Central memory CD8-positive, alpha-beta T cell (primary cell): ENCODE measurements at regions not wholly inside any gene's neighbourhood (a gene's known extent, or its start where the extent isn't known, plus 50 kb on each side); places are given as distances from the start of the nearest gene placed in this dataset.
"Not testable (repeated sequence)": the region's sequence is repeated elsewhere in the genome, so short reads cannot be mapped to it uniquely, and the experiment has no call there.

ENCODE experiments used
- ATAC-seq: fragments of 150-1000 bp; cut with Tn5 transposase; replicated peaks from 2 replicates; pipeline ENCODE4 v1.10.0; 2022; ENCODE audit warnings: mild to moderate bottlenecking, moderate FRiP score, moderate number of reproducible peaks; ENCODE audit not compliant: poor library complexity, severe bottlenecking; ENCODE audit errors: extremely low read depth
- DNase-seq, 2 donors: peaks; one replicate each; pipeline ENCODE4 v3.0.0; 2021; ENCODE audit warnings: low spot score in 2 of 2
- H3K27ac Mint-ChIP-seq: one replicate; pipeline ENCODE4 v1.8.0; 2022; ENCODE audit warnings: low read depth, mild to moderate bottlenecking, moderate library complexity, mixed read lengths
- H3K27me3 Mint-ChIP-seq: one replicate; pipeline ENCODE4 v1.8.0; 2022; ENCODE audit warnings: mixed read lengths
- H3K36me3 Mint-ChIP-seq: one replicate; pipeline ENCODE4 v1.8.0; 2022; ENCODE audit warnings: mild to moderate bottlenecking, moderate library complexity, mixed read lengths; ENCODE audit not compliant: insufficient read depth
- H3K4me1 Mint-ChIP-seq: one replicate; pipeline ENCODE4 v1.8.0; 2022; ENCODE audit warnings: mixed read lengths
- H3K4me3 Mint-ChIP-seq: one replicate; pipeline ENCODE4 v1.8.0; 2022; ENCODE audit warnings: mild to moderate bottlenecking, moderate library complexity, mixed read lengths
- H3K9me3 Mint-ChIP-seq: one replicate; pipeline ENCODE4 v1.8.0; 2022; ENCODE audit warnings: mixed read lengths

DNA sequence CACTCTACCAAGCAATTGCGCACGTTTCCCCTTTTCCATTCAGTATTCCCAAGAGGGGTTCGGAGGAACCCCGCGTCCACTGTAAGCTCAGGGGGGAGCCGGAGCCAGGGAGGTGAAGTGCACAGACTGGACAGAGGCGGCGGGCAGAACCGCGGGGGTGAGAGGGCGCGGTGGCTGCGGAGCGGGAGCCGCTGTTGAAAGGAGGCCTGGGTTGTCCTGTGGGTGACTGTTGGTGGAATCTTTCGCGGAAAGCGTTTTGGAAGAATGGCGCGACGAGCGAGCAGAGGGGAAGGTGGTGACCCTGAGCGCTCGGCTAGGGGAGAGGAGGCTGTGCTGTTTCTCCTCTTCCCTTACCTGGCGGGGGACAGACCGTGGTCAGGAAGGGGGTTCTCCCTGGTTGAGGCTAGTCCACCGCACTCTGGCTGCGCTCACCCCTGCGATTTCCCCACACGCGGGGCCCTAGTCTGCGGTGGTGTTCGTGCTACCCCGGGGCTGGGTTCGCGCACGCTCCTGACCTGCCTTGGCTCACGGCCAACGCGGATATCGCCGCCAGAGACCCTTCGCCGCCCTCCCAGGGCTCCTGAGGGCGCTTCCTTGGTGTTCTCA is 92.8 kb downstream of the PRKAB2 start:
- DNase-seq (no peak), ATAC-seq (no peak)
- peaks cover 64% of the 10 kb centered on the region for H3K27me3 Mint-ChIP-seq
- H3K27ac Mint-ChIP-seq: peak overlapping the region; percentile 42
- H3K4me1 Mint-ChIP-seq: peaks cover 26% of the 10 kb centered on the region
- peaks cover 3% of the 10 kb centered on the region for H3K36me3 Mint-ChIP-seq
- H3K9me3 Mint-ChIP-seq: no peaks in the 10 kb centered on the region
- peak overlapping the region; percentile 50 for H3K4me3 Mint-ChIP-seq

DNA sequence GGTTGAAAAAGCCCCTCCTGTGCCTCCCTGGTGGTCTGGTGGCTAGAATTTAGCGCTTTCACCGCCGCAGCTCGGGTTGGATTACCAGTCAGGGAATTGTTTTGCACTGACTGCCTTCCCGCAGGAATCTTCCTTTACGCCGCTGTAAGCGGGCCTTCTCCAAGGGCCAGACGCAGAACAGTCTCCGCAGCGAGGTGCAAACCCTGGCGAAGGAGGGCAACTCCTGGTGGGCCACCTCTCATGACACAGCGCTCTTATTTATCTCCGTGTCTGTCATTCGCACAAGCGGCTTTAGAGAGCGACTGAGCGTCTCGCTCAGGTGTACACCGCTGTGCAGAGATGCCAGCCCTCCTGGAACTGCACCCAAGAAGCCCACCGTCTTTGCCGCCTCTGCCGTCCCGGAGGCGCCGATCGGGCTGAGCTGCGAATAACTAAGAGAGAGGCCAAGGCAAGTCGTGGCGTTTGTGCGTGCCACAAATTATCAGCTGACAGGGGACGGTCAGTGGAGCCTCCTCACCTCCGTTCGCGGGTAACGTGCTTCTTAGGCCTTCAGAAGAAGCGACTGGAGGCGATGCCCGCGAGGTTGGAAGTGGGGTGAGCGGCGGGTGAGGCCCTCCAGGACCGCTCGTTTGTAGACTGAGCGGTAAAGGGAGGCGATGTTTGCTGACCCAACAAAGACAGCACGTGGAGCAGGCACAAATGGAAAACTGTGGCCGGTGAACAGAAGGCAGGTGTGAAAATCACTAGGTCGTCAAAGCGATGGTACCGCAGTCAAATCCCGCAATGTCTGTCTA is 93.5 kb downstream of the PRKAB2 start:
- no peak for DNase-seq
- Mint-ChIP-seq H3K4me3 (peak overlapping the region; percentile 50), H3K4me1 (peaks cover 21% of the 10 kb centered on the region), H3K36me3 (no peaks in the 10 kb centered on the region), H3K9me3 (no peaks in the 10 kb centered on the region), H3K27me3 (peaks cover 71% of the 10 kb centered on the region), H3K27ac (peak overlapping the region; percentile 42)
- ATAC-seq: no peak

DNA sequence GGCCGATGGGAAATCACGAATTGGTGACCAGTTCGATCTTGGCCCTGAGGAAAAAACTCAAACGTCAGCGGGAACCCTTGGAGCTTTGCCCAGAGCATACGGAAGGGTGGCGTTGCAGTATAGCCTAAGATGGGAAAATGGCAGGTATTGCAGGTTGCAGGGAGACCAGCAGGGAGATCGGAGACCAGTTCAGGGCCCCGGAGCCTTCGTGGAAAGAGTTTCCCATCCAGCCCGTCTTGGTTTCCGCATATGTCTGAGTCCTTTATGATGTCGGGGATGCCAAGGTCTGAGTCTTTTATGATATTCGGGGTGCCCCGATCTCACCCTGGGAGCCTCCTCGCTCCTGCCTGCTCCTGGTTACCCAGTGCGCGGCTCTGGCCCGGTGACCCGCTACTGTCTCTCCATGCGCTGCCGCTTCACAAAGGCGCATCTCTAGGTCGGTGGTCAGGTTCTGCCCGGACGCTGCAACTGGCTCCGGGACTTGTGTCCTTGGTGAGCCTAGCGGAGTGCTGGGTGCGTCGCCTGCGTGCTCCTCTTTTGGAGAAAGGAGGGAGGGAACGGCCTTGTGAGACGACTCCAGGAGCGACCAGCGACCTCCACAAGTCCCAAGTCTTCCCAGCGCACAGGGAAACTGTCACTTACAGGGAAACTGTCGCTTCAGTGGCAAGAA is 94.2 kb downstream of the PRKAB2 start:
- H3K4me3 Mint-ChIP-seq: no peak overlapping the region
- no peak for ATAC-seq

DNA sequence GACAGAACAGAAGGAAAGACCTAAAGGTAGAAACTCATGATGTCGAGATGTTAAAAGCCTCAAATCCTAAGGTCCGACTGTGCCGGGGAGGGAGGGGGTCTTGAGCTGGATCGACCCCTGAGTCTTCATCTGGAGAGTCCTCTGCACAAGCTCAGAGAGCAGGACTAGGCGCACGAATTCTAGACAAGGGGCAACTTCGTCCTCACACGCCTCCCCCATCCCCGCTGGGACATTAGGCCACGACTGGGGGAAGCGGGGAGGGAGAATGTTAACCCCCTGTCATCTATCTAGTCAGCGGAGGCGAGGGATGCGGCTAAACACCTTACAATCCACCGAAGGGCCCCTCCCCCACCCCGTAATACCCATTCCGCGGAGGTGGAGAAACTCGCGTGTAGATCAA is 94.7 kb downstream of the PRKAB2 start:
- Mint-ChIP-seq H3K9me3 (no peaks in the 10 kb centered on the region), H3K36me3 (no peaks in the 10 kb centered on the region), H3K4me1 (peaks cover 19% of the 10 kb centered on the region), H3K27ac (no peak overlapping the region), H3K27me3 (peaks cover 78% of the 10 kb centered on the region), H3K4me3 (no peak overlapping the region)
- no peak for ATAC-seq
- DNase-seq: no peak

More for the DNA sequence above, 94.2 kb downstream of the PRKAB2 start:
- H3K9me3 Mint-ChIP-seq: no peaks in the 10 kb centered on the region
- H3K27ac Mint-ChIP-seq: no peak overlapping the region
- H3K27me3 Mint-ChIP-seq: peaks cover 78% of the 10 kb centered on the region
- DNase-seq: no peak
- H3K4me1 Mint-ChIP-seq: peaks cover 15% of the 10 kb centered on the region
- H3K36me3 Mint-ChIP-seq: no peaks in the 10 kb centered on the region

DNA sequence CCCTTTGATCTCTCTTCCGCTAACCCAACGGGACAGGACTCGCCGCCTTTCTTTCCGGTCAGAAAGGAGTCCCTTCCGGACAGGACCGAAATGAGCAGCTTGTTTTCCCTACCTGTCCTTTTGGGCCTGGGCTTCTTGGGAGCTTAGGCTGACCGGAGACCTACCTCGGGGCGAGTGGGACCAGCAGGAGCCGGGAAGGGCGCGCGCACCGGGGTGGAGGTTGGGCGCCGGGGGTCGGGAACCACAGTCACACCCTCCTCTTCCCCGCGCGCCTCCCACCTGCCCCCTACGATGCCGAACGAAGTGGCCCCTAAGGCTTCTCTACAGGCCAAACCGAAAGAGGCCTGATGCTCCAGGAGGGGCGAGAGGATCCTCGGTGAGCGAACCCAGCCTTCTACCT is 95.2 kb downstream of the PRKAB2 start:
- Mint-ChIP-seq H3K27me3 (peaks cover 78% of the 10 kb centered on the region), H3K4me1 (peaks cover 20% of the 10 kb centered on the region), H3K9me3 (no peaks in the 10 kb centered on the region), H3K27ac (no peak overlapping the region), H3K4me3 (no peak overlapping the region), H3K36me3 (no peaks in the 10 kb centered on the region)
- no peak for ATAC-seq
- DNase-seq: no peak

DNA sequence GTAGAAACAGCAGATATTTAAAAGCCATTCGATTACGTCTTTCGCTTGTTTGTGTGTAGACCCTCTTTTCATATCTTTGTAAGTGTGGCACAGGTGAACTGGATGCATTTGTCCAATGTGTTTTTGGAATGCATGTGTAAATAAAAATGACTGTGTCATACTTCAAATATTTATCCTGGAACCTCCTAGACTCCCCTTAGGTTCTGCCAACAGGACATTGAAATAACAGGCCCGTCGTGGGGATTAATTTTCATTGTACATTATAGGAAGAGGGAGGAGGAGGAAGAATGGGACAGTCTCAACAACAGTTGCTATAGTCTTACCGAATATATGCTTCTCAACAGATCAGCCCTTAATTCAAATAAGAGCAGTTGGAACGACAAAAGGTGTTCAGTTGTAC is 95.8 kb downstream of the PRKAB2 start:
- ATAC-seq: no peak
- H3K27ac Mint-ChIP-seq: no peak overlapping the region
- no peaks in the 10 kb centered on the region for H3K9me3 Mint-ChIP-seq
- DNase-seq: no peak
- H3K4me3 Mint-ChIP-seq: no peak overlapping the region
- no peaks in the 10 kb centered on the region for H3K36me3 Mint-ChIP-seq
- peaks cover 20% of the 10 kb centered on the region for H3K4me1 Mint-ChIP-seq
- peaks cover 76% of the 10 kb centered on the region for H3K27me3 Mint-ChIP-seq

DNA sequence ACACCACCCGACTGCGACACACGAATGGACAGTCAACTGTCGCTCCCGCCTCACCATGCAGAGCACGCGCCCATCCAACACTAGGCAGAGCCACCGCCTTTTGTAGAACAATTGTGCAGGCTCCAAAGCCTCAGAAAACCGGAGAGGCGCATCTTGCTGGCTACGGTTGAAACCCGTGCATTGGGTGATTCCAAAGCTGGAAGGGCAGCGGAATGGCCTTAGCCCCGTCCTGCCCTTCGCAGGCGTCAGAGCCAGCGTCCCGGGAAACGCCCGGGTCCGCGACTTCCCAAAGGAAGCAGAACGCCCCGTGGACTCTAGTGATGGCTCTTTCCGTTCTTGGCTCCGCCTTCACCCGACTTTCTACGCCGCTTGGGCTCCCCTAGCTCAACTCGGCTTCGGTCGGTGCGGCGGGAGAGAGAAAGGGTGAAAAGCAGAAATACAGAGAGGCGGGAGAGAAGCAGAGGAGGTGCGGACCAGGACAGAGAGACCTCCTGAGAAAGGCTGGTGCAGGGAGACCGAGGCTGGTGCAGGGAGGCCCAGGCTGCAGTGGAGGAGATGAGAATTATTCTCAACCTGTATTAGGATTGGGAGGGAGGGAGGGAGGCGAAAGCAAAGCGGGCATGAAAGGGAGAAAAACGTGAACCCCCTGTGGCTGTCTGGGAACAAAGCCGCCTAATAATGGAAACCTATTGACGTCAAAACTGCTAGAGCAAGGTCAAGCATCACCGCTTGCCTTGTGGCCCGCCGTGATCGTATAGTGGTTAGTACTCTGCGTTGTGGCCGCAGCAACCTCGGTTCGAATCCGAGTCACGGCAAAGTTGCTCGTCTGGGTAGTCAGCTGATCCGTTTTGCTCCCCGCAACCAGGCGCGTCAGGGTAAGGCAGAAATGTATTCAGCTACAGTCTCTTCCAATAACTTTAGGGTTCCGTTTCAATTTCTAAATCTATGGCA is 99.5 kb downstream of the PRKAB2 start:
- Mint-ChIP-seq H3K4me3 (peak overlapping the region; percentile 75), H3K27ac (peak overlapping the region; percentile 6), H3K9me3 (no peaks in the 10 kb centered on the region), H3K36me3 (peaks cover 2% of the 10 kb centered on the region), H3K4me1 (peaks cover 5% of the 10 kb centered on the region), H3K27me3 (peaks cover 47% of the 10 kb centered on the region)
- DNase-seq (no peak), ATAC-seq (no peak)

DNA sequence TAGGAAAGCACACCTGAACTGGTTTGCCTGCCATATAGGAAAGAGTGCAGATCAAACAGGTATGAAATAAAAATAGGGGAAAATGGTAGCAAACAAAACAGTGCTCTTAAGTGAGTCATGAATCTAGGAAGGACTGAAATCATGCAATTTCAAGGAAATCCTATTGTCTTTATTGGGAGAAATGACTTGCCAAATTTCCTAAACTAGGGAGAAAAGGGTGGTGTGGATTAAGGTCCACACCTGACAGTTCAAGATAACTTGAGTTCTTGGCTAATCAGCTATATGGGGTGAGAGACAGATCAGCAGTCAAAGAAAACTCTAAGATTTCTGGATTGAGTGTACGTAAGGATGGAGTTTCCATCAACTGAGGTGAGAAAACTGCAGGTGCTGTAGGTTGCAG is 101.1 kb downstream of the PRKAB2 start:
- Mint-ChIP-seq H3K27ac (no peak overlapping the region), H3K27me3 (peaks cover 51% of the 10 kb centered on the region), H3K4me1 (peaks cover 5% of the 10 kb centered on the region), H3K9me3 (no peaks in the 10 kb centered on the region), H3K36me3 (peaks cover 2% of the 10 kb centered on the region), H3K4me3 (no peak overlapping the region)
- DNase-seq: no peak
- no peak for ATAC-seq

DNA sequence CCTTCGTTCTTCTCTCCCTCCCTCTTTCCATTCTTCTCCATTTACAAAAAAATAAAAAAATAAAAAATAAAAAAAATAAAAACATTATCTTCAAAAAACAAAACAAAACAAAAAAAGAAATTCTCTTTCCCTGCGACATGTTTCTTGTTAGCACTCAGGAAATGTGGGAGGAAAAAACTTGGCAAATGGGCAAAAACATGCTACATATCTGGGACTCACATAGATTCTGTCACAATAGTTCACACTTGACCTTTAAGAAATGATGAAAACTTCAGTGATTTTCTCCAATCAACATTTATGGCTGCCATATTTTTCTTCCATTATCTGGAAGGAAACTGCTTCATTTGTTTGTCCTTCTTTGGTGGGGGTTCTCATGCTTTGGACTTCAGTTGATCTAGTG is 109.3 kb downstream of the PRKAB2 start:
- Mint-ChIP-seq H3K4me3 (no peak overlapping the region), H3K27ac (no peak overlapping the region), H3K27me3 (peaks cover 34% of the 10 kb centered on the region), H3K4me1 (no peaks in the 10 kb centered on the region), H3K36me3 (no peaks in the 10 kb centered on the region), H3K9me3 (no peaks in the 10 kb centered on the region)
- no peak for ATAC-seq
- no peak for DNase-seq

DNA sequence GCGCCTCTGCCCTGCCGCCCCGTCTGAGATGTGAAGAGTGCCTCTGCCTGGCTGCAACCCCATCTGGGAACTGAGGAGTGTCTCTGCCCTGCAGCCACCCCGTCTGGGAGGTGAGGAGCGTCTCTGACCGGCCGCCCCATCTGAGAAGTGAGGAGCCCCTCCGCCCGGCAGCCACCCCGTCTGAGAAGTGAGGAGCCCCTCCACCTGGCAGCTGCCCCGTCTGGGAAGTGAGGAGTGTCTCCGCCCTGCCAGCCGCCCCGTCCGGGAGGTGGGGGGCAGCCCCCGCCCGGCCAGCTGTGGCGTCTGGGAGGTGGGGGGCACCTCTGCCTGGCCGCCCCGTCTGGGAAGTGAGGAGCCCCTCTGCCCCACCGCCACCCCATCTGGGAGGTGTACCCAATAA is 110.4 kb downstream of the PRKAB2 start:
- H3K9me3 Mint-ChIP-seq, H3K27ac Mint-ChIP-seq, H3K4me3 Mint-ChIP-seq: not testable (repeated sequence)

DNA sequence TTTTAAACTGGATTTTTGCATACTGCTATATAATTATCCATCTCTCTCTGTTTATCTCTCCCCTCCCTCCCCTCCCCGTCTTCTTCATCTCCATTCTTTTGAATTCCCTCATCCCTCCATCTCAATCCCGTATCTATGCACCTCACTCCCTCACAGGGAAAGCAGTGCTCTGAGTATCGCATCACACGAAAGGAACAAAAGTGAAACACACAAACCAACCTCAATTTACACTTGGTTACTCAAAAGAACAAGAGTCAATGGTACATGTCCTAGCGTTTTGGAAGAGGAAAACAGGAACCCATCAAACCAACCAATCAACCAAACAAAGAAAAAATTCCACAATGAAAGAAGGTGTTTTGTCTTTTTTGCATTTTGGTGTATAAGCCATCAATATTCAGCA is 115.1 kb downstream of the NBPF12 start:
- Mint-ChIP-seq H3K4me3 (no peak overlapping the region), H3K27me3 (no peaks in the 10 kb centered on the region), H3K27ac (no peak overlapping the region), H3K36me3 (no peaks in the 10 kb centered on the region), H3K9me3 (peaks cover 6% of the 10 kb centered on the region), H3K4me1 (no peaks in the 10 kb centered on the region)
- DNase-seq (no peak), ATAC-seq (no peak)

More for the DNA sequence above, 110.4 kb downstream of the PRKAB2 start:
- peaks cover 33% of the 10 kb centered on the region for H3K27me3 Mint-ChIP-seq
- not testable (repeated sequence) for H3K36me3 Mint-ChIP-seq, DNase-seq, ATAC-seq, H3K4me1 Mint-ChIP-seq

DNA sequence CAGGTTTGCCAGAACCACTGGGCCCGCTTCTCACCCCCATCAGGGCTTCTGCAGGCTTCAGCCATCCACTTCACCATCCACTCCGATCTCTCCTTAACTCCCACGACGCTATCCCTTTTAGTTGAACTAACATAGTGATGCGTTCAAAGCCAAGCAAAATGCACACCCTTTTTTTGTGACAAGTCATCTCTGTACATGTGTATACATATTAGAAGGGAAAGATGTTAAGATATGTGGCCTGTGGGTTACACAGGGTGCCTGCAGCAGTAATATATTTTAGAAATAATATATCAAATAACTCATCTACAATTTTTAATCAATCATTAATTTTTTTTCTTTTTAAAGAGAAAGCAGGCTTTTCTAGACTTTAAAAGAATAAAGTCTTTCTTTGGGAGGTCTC is 114.6 kb downstream of the NBPF12 start:
- H3K27ac Mint-ChIP-seq: no peak overlapping the region
- H3K4me3 Mint-ChIP-seq: no peak overlapping the region
- H3K36me3 Mint-ChIP-seq: no peaks in the 10 kb centered on the region
- H3K27me3 Mint-ChIP-seq: no peaks in the 10 kb centered on the region
- ATAC-seq: no peak
- H3K9me3 Mint-ChIP-seq: peaks cover 4% of the 10 kb centered on the region
- no peaks in the 10 kb centered on the region for H3K4me1 Mint-ChIP-seq
- DNase-seq: no peak
